ENCODE measurements at regions not wholly inside any gene's neighbourhood (a gene's known extent, or its start where the extent isn't known, plus 50 kb on each side); places are given as distances from the start of the nearest gene placed in this dataset.

GRCh38 chr3:146343551-146343950 lies 92.6 kb upstream of the PLSCR4 start:
- TF ChIP-seq ARNTL (CRISPR knock-in tag; IDR thresholded peaks at IDR 0.05; ENCODE audit: borderline replicate concordance, low read depth) (no peak), ZNF70 (CRISPR knock-in tag; IDR thresholded peaks at IDR 0.05) (no peak), CSDC2 (CRISPR knock-in tag; IDR thresholded peaks at IDR 0.05) (no peak)
- no peak for ATAC-seq

GRCh38 chr3:146342989-146343388 lies 92.1 kb upstream of the PLSCR4 start:
- TF ChIP-seq CSDC2 (CRISPR knock-in tag; IDR thresholded peaks at IDR 0.05), result no peak
- no peak for ATAC-seq

GRCh38 chr3:146339349-146339748 lies 88.4 kb upstream of the PLSCR4 start:
- ATAC-seq, result no peak
- TF ChIP-seq SNAI2 (CRISPR knock-in tag; IDR thresholded peaks at IDR 0.05) (no peak), TOX (CRISPR knock-in tag; IDR thresholded peaks at IDR 0.05; ENCODE audit: borderline replicate concordance) (no peak), RARB (CRISPR knock-in tag; IDR thresholded peaks at IDR 0.05) (no peak), ESRRG (CRISPR knock-in tag; IDR thresholded peaks at IDR 0.05) (no peak), ZNF565 (CRISPR knock-in tag; conservative IDR thresholded peaks at IDR 0.05; ENCODE audit: low read depth) (no peak), CSRNP3 (CRISPR knock-in tag; IDR thresholded peaks at IDR 0.05) (no peak), CSDC2 (CRISPR knock-in tag; IDR thresholded peaks at IDR 0.05) (no peak), ARNTL (CRISPR knock-in tag; IDR thresholded peaks at IDR 0.05; ENCODE audit: borderline replicate concordance, low read depth) (no peak), CREB5 (CRISPR knock-in tag; IDR thresholded peaks at IDR 0.05; ENCODE audit: low read depth) (no peak), ZNF70 (CRISPR knock-in tag; IDR thresholded peaks at IDR 0.05) (no peak), PPARA (CRISPR knock-in tag; IDR thresholded peaks at IDR 0.05; ENCODE audit: borderline replicate concordance) (no peak), ZNF8 (CRISPR knock-in tag; IDR thresholded peaks at IDR 0.05) (no peak), ZFP3 (CRISPR knock-in tag; IDR thresholded peaks at IDR 0.05) (no peak)

- ATAC-seq, result no peak
- TF ChIP-seq TOX (CRISPR knock-in tag; IDR thresholded peaks at IDR 0.05; ENCODE audit: borderline replicate concordance) (no peak), TSHZ2 (CRISPR knock-in tag; IDR thresholded peaks at IDR 0.05) (no peak)
Measured at GRCh38 chr3:146337991-146338390, 87.1 kb upstream of the PLSCR4 start.

- ATAC-seq, result no peak
- no peak for TF ChIP-seq ISL1 (CRISPR knock-in tag; IDR thresholded peaks at IDR 0.05)
- TF ChIP-seq ZNF565 (CRISPR knock-in tag; conservative IDR thresholded peaks at IDR 0.05; ENCODE audit: low read depth), result no peak
- TF ChIP-seq CSDC2 (CRISPR knock-in tag; IDR thresholded peaks at IDR 0.05), result no peak
- TF ChIP-seq CSRNP3 (CRISPR knock-in tag; IDR thresholded peaks at IDR 0.05), result no peak
- TF ChIP-seq GLIS3 (CRISPR knock-in tag; IDR thresholded peaks at IDR 0.05), result no peak
- TF ChIP-seq TCF4 (CRISPR knock-in tag; IDR thresholded peaks at IDR 0.05; ENCODE audit: borderline replicate concordance), result no peak
- TF ChIP-seq BACH2 (CRISPR knock-in tag; IDR thresholded peaks at IDR 0.05; ENCODE audit: borderline replicate concordance), result no peak
- TF ChIP-seq ZNF70 (CRISPR knock-in tag; IDR thresholded peaks at IDR 0.05), result no peak
- TF ChIP-seq ZFP30 (CRISPR knock-in tag; IDR thresholded peaks at IDR 0.05), result no peak
- TF ChIP-seq ZFP3 (CRISPR knock-in tag; IDR thresholded peaks at IDR 0.05), result no peak
- no peak for TF ChIP-seq ARNTL (CRISPR knock-in tag; IDR thresholded peaks at IDR 0.05; ENCODE audit: borderline replicate concordance, low read depth)
- TF ChIP-seq SNAI2 (CRISPR knock-in tag; IDR thresholded peaks at IDR 0.05), result no peak
- TF ChIP-seq PATZ1 (CRISPR knock-in tag; IDR thresholded peaks at IDR 0.05; ENCODE audit: borderline replicate concordance), result no peak
- no peak for TF ChIP-seq ZC3H10 (CRISPR knock-in tag; IDR thresholded peaks at IDR 0.05)
- TF ChIP-seq ZNF8 (CRISPR knock-in tag; IDR thresholded peaks at IDR 0.05), result no peak
- no peak for TF ChIP-seq TSHZ2 (CRISPR knock-in tag; IDR thresholded peaks at IDR 0.05)
- TF ChIP-seq CREB5 (CRISPR knock-in tag; IDR thresholded peaks at IDR 0.05; ENCODE audit: low read depth), result no peak
Measured at GRCh38 chr3:146335386-146335785, 84.5 kb upstream of the PLSCR4 start.
